A673 (cell line): ENCODE measurements at regions not wholly inside any gene's neighbourhood (a gene's known extent, or its start where the extent isn't known, plus 50 kb on each side); places are given as distances from the start of the nearest gene placed in this dataset.

Experiments
- CTCF ChIP-seq: fragments of 300-800, 200-600 bp; sonication (generic); conservative IDR thresholded peaks from 2 replicates; pipeline ENCODE4 v1.5.1; 2017; ENCODE audit warnings: low read depth, mild to moderate bottlenecking, antibody characterized with exemption, low read length, moderate library complexity, mixed read lengths
- EZH2 ChIP-seq: fragments of 200-600 bp; sonication (generic); IDR thresholded peaks from 2 replicates; pipeline ENCODE4 v1.6.1; 2017; ENCODE audit warnings: borderline replicate concordance, low read depth, mild to moderate bottlenecking, mixed read lengths, antibody characterized with exemption, low read length; ENCODE audit not compliant: poor library complexity, severe bottlenecking

GRCh38 chr5:61771808-61772207, 439.8 kb downstream of the ZSWIM6 start:
- TF ChIP-seq EZH2 (no peak), CTCF (no peak)
